Stimulated activated CD4-positive, alpha-beta T cell treated with anti-CD3 and anti-CD28 coated beads, Interleukin-2, amount 100 ng/mL, for 24 hours (primary cell): ENCODE measurements at regions not wholly inside any gene's neighbourhood (a gene's known extent, or its start where the extent isn't known, plus 50 kb on each side); places are given as distances from the start of the nearest gene placed in this dataset.
"Not testable (repeated sequence)": the region's sequence is repeated elsewhere in the genome, so short reads cannot be mapped to it uniquely, and the experiment has no call there.

ENCODE experiments used
- DNase-seq, 2 donors: peaks; one replicate each; pipeline ENCODE4 v3.0.0-alpha.2; 2020

DNA sequence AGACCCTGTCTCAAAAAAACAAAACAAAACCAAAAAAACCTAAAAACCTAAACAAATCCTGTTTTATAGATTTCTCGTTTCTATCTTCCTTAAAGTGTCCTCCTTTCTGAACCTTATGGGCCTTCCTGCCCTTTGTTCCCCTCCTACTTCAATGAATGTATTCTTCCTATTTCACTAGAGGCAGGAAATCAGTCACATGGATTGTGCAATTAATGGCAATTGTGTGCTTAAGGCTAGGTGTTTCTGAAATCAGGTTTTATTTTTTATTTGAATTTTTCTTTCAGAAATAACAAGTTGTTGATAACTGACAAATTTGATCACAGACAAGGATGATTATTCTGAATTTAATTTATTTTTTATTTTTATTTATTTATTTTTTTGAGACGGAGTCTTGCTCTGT is 220.6 kb upstream of the SEMA6A start:
- DNase-seq = no peak

DNA sequence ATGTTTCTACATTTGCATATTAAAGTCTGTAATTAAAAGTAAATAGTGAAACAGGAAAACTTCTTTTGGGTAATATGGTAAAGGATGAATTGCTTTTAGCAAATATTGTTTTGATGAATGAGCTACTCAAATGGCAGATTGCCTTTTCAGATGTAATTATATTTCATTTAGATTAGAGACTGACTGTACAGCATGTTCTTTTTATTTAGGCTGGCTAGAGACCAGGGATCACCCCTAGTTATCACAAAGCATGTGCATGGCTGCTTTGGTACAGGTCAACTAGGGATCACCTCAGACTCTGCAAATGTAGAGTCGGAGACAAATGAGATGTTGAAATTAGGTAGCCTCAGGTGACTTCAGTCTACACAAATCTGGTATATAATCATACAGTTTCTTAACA is 214.9 kb upstream of the SEMA6A start:
- no peak for DNase-seq

DNA sequence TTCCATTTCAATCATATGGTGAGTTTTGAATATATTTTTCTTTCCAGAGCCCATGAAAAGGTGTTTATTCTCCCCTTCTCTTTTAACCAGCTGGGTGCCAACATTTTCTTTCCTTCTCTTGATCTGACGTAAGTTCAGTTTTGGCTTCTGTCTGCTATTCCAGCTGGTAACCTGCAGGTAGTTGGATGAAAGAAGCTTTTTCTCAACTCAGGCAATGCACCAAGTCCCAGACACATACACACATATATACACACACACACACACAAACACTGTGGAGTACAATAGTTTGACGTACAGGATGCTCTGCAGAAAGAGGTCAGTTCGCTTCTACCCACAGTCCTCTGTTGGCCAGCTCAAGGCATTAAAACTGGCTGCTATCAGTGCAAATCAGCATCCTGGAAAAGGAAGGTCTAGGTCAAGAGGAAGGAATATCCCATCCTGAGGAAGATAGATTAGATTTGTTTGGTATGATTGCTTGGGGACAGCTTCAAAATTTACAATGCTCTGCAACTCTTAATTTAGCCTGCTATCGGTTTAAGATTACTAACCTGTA is 214.3 kb upstream of the SEMA6A start:
- no peak for DNase-seq

- DNase-seq = no peak
Observed at GRCh38 chr5:116787570-116787969, 212.9 kb upstream of the SEMA6A start.

DNA sequence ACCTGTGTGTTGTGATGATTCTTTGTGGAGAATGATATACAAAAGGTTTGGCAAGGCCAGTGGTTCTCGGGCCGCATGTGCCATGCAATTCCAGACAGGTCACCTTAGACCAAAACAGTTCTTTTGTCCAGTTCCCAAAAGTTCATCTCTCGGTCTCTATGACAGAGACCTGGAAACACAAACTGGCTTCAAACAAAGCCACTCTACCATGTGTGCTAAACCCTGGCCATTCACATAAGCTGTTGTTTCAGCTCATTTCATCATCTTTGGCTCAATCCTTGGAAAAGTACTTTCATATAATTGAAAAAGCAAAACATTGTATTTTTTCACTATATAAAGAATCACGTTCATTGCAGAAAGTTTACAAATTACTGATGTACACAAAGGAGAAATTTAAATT is 210.5 kb upstream of the SEMA6A start:
- no peak for DNase-seq

GRCh38 chr5:116779846-116780245 is 205.2 kb upstream of the SEMA6A start:
- no peak for DNase-seq

GRCh38 chr5:116778651-116779280 is 204.1 kb upstream of the SEMA6A start:
- DNase-seq = no peak

DNA sequence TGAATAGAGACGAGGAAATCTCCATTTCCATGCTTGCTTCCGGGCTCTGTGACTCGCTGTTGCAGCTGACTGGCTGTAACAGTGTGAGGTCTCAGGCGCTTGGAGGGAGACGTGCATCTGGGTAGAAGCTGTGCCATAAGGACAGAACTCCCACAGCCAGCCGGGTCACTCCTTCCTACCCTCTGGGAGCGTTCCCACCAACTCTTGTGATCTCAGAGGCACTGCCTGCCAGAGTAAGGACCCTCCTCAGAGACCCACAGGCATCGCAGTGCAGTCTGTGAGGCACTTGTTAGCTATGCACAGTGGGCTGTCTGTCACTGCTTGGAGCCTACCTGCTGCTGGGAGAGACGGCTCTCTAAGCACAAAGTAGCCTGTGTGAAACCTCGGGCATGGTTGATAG is 203.4 kb upstream of the SEMA6A start:
- DNase-seq = no peak

- DNase-seq = no peak
Observed at GRCh38 chr5:116773926-116774325, 199.3 kb upstream of the SEMA6A start.

GRCh38 chr5:116772806-116773205 is 198.2 kb upstream of the SEMA6A start:
- no peak for DNase-seq

DNA sequence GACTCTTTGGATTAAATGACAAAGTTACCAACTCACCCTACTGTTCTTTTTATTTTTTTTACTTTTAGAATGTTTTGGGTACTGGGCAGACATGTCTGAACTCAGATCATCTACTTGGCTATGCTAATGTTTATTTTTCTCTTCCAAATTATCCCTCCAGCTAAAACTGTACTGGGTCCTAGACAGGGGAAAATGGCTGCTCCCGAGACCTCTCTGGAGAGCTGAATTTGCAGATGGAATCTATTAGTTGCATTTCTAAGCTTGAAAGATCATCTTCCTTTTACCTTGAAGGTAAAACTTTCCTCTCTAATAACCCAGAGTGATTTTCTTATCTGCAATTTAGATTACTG is 197.5 kb upstream of the SEMA6A start:
- DNase-seq = no peak

DNA sequence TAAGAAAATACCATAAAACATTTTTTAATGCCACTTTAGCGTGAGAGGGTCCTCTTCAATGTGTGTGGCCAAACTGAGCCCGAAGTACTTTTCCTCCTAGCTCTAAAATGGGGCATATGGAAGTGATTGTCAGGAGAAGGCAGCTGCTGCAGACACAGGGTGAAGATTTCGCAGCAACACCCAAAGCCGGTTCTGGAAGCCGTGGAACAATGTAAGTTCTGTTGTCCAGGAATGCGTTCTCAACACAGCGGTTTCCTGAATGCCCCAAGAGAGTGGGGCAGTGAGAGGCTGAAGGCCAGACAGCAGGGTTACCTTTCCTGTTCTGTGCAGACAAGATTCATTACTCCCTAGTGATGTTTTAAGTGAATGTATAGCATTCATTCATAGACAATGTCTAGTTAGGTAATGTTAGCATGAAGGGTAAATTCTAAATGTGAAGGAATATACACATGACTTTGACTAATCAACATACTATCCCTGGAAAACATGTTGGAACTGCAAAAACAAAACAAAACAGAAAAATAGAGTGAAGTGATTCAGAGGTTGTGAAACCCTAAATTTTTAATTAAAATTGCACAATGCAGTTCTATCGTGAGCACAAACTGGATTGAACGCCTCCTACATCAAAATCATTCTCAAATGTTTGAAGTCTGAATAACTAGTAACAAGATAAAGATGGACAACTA is 197.0 kb upstream of the SEMA6A start:
- DNase-seq = no peak

DNA sequence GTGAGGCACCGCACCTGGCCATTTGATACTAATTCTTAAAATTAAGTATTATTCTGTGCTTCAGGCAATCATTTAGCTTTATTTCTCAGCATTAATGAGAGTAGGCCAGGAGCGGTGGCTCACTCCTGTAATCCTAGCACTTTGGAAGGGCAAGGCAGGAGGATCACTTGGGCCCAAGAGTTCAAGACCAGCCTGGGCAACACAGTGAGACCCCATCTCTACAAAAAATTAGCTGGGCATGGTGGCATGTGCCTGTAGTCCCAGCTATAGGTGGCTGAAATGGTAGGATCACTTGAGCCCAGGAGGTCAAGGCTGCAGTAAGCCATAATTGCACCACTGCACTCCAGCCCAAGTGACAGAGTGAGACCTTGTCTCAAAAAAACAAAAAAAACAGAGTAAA is 195.3 kb upstream of the SEMA6A start:
- not testable (repeated sequence) for DNase-seq

- DNase-seq = no peak
Observed at GRCh38 chr5:116769470-116769869, 194.8 kb upstream of the SEMA6A start.

DNA sequence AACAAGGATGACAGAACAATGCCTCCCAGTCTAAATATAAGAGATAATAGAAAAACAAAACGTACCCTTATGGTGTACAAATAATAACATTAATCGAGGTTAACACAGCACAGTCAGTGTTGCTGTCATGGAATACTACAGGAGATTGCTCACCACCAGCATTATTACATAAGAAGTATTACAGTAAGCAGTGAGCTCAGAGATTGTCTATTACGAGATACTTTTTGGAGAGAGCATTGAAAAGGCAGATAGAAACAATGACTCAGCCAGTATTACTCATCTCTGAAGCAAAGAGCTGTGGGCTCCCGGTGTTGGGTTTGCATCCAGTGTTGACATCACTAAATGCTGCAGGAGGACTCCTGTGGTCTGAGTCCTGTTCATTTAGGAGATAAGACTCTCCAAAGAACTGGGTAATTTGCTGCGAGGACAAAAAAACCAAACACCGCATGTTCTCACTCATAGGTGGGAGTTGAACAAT is 191.9 kb upstream of the SEMA6A start:
- DNase-seq = no peak

GRCh38 chr5:116765441-116765840 is 190.8 kb upstream of the SEMA6A start:
- DNase-seq = no peak

DNA sequence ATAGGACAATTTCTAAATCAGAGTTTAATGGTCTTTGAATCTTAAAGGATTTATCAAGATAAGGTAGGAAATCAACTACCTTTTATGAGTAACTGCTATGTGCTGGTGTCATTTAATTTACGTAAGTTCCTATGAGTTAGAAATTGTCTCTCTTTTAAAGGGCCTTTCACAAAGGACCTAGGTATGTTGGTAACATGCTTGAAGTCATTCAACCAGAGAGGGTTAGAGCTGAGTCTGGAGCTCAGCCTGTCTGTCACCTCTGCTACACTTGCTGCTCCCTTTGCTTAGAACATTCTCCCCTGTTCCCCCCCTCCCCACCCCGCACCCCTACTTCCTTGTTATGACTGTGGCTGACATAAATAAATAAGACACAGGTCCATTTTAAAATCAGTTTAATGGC is 190.3 kb upstream of the SEMA6A start:
- no peak for DNase-seq

GRCh38 chr5:116763987-116764866 is 189.6 kb upstream of the SEMA6A start:
- DNase-seq = no peak

- no peak for DNase-seq
Observed at GRCh38 chr5:116759860-116760640, 185.4 kb upstream of the SEMA6A start.

DNA sequence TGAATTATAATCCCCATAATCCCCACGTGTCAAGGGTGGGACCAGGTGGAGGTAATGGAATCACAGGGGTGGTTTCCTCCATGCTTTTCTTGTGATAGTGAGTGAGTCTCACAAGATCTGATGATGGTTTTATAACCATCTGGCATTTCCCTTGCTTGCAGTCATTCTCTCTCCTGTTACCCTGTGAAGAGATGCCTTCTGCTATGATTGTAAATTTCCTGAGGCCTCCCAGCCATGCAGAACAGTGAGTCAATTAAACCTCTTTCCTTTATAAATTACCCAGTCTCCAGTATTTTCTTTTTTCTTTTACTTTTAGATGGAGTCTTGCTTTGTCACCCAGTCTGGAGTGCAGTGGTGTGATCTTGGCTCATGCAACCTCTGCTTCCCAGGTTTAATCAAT is 182.7 kb upstream of the SEMA6A start:
- DNase-seq = no peak

DNA sequence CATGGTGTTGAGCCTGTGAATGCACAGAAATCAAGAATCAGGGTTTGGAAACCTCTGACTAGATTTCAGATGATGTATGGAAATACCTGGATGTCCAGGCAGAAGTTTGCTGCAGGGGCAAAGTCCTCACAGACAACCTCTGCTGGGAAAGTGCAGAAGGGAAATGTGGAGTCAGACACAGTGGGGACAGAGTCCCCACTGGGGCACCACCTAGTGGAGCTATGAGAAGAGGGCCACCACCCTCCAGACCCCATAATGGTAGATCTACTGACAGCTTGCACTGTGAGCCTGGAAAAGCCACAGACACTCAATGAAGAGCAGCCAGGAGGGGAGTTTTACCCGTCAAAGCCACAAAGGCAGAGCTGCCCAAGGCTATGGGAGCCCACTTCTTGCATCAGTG is 181.9 kb upstream of the SEMA6A start:
- DNase-seq = no peak

DNA sequence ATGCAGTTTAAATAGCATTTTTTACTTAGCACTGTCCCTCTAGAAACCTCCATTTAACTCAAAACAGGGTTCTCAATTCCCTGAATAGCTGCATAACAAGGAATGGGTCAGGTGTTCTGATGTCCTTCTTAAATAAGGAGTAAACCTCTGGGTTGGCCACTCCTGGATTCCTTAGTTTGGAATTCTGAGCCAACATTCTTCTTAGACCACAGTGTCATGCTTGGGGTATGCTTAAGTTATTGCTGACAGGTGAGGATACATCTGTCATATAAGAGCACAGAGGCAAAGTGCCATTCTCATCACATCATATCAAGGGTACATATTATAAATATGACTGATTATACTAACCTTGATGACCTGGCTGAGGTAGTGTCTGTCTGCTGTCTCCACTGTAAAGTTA is 179.9 kb upstream of the SEMA6A start:
- no peak for DNase-seq

DNA sequence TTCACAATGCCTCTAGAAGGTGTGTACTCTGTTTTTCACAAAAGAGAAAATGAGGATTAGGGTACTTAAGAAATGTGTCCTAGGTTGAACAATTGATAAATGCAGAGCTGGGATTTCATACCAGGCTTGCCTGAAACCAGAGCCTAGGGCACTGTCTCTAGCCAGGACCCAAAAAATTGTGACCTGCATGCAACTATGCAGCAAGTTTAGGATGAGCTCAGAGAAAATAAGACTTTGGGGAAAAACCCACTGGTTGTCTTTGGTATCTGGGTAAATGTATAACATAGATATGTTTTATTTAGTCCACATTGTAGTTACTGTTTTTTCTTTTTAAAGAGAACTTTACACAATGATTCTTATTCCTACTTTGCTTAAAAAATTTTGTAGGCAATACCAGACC is 177.1 kb upstream of the SEMA6A start:
- DNase-seq = no peak
